ENCODE measurements at regions not wholly inside any gene's neighbourhood (a gene's known extent, or its start where the extent isn't known, plus 50 kb on each side); places are given as distances from the start of the nearest gene placed in this dataset.

DNA sequence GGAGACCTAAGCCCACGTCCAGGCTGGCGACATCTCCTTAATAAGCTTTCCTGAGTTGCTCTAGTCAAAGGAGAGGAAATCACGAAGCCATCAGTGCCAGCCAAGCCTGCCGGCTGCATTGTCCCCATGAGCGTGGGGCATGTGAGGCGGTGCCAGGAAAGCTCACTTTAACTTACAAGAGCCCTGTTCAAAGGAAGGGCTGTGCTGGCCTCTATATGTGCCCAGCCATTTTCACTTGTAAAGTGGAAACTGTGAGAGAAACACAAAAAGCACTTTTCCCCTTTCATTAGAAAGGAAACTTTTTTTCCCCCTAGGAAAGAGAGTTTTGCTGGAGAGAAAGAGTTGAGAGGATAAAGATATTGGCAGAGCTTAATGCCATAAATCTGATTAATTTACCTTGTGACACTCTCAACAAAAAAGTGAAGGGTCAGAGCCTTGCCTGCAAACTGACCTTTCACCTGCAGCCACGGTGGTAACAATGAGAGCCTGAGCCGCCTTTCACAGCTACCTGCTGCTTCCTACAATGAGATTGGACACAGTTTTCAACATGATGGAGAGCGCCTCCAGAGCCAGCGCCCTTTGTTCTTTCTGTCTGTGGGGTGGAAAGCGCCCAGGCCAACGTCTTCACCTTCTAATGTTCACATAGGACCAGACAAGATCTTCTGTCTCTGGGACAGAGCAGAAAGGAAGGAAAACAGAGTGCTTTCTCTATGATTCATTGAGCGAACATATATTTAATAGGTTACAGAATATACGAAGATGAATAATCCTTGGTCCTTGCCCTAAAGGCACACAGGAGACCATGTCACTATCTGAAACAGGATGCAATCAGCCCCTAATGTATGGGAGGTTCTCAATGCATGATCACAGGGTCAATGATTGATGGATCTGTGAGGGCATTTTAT lies 233.1 kb upstream of the HES1 start:
- DNase-seq (ENCODE audit: low read depth): no peak
- no peak overlapping the region for H3K4me3 ChIP-seq (ENCODE audit: low read depth, low read length)
- TF ChIP-seq, protein P1, sequence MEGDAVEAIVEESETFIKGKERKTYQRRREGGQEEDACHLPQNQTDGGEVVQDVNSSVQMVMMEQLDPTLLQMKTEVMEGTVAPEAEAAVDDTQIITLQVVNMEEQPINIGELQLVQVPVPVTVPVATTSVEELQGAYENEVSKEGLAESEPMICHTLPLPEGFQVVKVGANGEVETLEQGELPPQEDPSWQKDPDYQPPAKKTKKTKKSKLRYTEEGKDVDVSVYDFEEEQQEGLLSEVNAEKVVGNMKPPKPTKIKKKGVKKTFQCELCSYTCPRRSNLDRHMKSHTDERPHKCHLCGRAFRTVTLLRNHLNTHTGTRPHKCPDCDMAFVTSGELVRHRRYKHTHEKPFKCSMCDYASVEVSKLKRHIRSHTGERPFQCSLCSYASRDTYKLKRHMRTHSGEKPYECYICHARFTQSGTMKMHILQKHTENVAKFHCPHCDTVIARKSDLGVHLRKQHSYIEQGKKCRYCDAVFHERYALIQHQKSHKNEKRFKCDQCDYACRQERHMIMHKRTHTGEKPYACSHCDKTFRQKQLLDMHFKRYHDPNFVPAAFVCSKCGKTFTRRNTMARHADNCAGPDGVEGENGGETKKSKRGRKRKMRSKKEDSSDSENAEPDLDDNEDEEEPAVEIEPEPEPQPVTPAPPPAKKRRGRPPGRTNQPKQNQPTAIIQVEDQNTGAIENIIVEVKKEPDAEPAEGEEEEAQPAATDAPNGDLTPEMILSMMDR (IDR thresholded peaks at IDR 0.05; ENCODE audit: control insufficient read depth, extremely low read depth, insufficient read depth): no peak

DNA sequence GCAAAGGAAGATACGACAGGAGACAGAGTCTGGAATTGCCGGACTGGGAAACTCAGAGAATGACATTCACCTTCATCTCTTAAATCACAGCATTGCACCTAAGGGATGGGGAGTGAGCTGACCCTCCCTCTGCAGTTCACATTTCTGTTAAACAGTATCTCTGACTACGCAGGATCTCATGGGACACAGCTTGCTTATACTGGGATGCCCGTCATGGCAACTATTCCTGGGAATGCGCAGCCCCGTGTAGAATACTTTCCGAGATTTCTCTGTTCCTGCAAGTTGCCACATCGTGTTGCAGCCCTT lies 232.5 kb upstream of the HES1 start:
- H3K4me3 ChIP-seq (ENCODE audit: low read depth, low read length): no peak overlapping the region
- TF ChIP-seq, protein P1 (IDR thresholded peaks at IDR 0.05; ENCODE audit: control insufficient read depth, extremely low read depth, insufficient read depth): no peak
- no peak for DNase-seq (ENCODE audit: low read depth)

DNA sequence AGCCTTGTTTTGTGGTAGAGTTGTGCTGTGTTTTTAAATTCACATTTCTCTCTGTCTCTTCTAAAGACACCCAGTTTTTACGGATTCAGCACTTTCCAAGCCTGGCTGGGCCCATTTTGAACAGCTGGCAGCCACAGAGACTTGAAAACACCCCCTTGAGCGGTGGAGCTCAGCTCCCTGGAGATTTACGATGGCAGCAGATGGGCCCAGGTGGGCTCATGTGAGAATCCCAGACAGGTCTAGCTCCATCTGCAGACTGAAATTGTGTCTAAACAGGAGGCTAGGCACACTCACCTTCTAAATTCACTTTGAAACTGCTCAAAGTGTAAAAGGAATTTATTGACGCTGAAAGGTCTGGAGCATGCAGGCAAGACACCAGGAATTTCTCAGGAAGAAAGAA lies 232.0 kb upstream of the HES1 start:
- H3K4me3 ChIP-seq (ENCODE audit: low read depth, low read length): no peak overlapping the region
- DNase-seq (ENCODE audit: low read depth): no peak
- TF ChIP-seq, protein P1 (IDR thresholded peaks at IDR 0.05; ENCODE audit: control insufficient read depth, extremely low read depth, insufficient read depth): no peak

DNA sequence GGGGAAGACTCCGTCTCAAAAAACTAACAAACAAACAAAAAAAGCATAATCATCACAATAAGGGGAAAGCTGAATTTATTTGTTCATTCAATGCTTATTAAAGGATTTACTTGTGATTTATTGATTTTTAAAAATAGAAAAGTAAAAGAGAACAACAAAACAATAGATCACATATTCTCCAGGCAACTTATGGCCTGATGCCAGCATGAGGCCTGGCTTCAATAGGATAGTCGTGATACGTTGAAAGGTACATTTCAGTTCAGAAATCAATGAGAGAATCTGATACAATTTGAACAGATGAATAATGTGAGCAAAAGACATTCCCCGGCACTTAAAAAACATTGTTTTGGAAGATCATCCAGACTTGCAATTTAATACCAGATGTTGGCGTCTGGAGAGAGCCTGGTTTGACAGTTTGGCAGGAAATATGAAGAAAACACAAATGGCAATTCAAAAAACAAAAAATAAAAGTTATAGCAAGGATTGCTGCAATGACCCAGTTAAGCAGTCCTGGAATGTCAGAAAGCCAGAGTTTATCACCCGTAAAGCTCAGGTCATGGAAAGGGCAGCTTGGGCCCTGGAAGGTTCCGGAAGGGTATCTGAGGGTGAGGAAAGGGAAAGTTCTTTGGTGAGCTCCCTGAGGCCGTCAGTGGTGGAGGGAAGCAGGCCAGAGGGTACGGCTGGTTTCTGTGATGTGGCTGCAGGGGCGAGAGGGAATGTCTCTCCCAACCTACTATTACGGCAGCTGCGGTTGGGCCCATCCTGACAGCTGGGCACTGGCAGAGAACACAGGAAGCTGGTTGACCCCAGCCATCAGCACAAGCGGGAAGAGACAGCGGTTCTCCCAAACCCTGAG lies 230.2 kb upstream of the HES1 start:
- no peak for DNase-seq (ENCODE audit: low read depth)
- no peak overlapping the region for H3K4me3 ChIP-seq (ENCODE audit: low read depth, low read length)
- TF ChIP-seq, protein P1 (IDR thresholded peaks at IDR 0.05; ENCODE audit: control insufficient read depth, extremely low read depth, insufficient read depth): no peak

DNA sequence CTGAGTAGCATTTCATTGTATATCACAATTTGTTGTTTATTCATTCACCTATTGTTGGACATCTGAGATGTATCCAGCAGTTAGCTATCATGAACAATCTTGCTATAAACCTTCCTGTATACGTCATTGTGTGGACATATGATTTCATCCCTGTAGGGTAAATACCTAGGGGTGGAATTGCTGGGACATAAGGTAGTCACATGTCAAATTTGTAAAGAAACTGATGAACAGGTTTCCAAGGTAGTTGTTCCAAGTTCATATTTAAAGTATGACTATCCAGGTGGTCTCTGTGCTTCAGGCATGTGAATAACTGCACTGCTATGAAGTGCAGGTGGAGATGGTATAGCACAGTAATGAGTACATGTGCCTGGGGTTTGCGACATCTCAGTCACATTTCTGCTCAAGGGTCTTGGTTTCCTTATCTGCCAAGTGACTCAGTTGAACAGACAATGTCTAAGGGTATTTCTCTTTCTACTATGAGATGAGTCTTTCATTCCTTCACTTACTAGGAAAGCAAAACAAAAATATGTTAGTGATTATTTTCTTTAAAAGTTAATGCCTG lies 229.0 kb upstream of the HES1 start:
- no peak overlapping the region for H3K4me3 ChIP-seq (ENCODE audit: low read depth, low read length)
- TF ChIP-seq, protein P1 (IDR thresholded peaks at IDR 0.05; ENCODE audit: control insufficient read depth, extremely low read depth, insufficient read depth): no peak
- DNase-seq (ENCODE audit: low read depth): no peak

DNA sequence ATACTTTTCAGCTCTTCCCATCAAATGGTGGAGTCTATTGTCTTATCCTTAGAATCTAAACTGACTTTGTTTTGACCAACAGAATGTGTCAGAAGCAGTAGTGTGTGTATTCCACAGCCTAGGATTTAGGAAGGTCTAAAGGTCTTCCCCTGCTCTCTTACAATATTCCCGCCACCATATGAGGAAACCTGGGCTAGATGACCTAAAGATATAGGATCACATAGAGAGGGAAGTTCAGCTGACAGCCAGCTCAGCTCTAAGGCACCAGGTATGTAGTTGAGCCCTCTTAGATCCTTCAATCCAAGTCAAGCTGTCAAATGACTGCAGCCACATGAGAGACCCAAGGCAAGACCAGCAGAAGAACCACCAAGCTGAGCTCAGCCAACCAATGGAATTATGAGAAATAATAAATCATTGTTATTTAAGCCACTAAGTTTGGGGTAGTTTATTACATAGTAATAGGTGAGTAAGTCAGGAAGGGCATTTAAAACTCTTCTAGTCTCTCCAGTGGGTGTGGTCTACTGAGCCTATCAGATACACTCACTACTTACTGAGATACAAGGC lies 227.7 kb upstream of the HES1 start:
- no peak for DNase-seq (ENCODE audit: low read depth)
- no peak overlapping the region for H3K4me3 ChIP-seq (ENCODE audit: low read depth, low read length)
- TF ChIP-seq, protein P1 (IDR thresholded peaks at IDR 0.05; ENCODE audit: control insufficient read depth, extremely low read depth, insufficient read depth): no peak

All from LNCaP clone FGC (cell line).